Thyroid gland (tissue), 4 donors: ENCODE measurements at regions not wholly inside any gene's neighbourhood (a gene's known extent, or its start where the extent isn't known, plus 50 kb on each side); places are given as distances from the start of the nearest gene placed in this dataset.
"Not testable (repeated sequence)": the region's sequence is repeated elsewhere in the genome, so short reads cannot be mapped to it uniquely, and the experiment has no call there.

Source experiments
- CTCF ChIP-seq, 6 experiments: fragments of 200-600 bp in 3 of 6; fragments of 450-650 bp in 3 of 6; sonication (generic) in 3 of 6; IDR thresholded peaks; one replicate each; pipeline ENCODE4 v1.5.1; 2016 to 2019; ENCODE audit warnings: antibody characterized with exemption in 6 of 6, mild to moderate bottlenecking in 2 of 6, inconsistent platforms in 1 of 6, moderate library complexity in 1 of 6
- POLR2A ChIP-seq, 2 donors: fragments of 450-650 bp; IDR thresholded peaks; one replicate each; pipeline ENCODE4 v1.6.1; 2017; ENCODE audit warnings: antibody characterized with exemption in 2 of 2, mild to moderate bottlenecking in 2 of 2, moderate library complexity in 1 of 2

DNA sequence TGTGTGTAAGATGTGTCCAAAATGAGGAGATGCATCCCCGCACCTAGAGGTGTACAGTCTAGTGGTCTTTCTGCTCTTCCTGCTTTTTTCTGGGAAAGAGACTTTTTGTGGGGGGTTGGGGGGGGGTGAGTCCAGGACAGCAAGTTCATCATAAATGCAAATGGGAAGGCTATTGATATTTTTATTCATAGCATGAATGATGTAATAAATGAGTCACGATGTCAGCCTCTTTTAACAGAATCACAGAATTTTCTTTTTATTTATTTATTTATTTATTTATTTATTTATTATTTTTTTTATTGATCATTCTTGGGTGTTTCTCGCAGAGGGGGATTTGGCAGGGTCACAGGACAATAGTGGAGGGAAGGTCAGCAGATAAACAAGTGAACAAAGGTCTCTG lies 111.3 kb downstream of the C9orf152 start:
- TF ChIP-seq POLR2A, CTCF (IDR thresholded peaks at IDR 0.05): not testable (repeated sequence)
